Fibroblast of villous mesenchyme (primary cell): ENCODE measurements at regions not wholly inside any gene's neighbourhood (a gene's known extent, or its start where the extent isn't known, plus 50 kb on each side); places are given as distances from the start of the nearest gene placed in this dataset.

Experiments used
- DNase-seq: peaks from one replicate; pipeline ENCODE4 v3.0.0-alpha.2; 2010; ENCODE audit warnings: low read depth
- H3K4me3 ChIP-seq: 2 replicates; pipeline ENCODE4 v1.5.1; 2011; ENCODE audit warnings: low read depth, mild to moderate bottlenecking, low read length
- CTCF ChIP-seq: IDR thresholded peaks from 2 replicates; pipeline ENCODE4 v1.5.1; 2012; ENCODE audit warnings: low read depth, mild to moderate bottlenecking, low read length; ENCODE audit not compliant: insufficient read depth

- TF ChIP-seq CTCF: no peak
- DNase-seq: no peak
- H3K4me3 ChIP-seq: no peak overlapping the region
These were observed 259.6 kb downstream of the TMEM114 start for GRCh38 chr16:8330761-8331160.

- H3K4me3 ChIP-seq: no peak overlapping the region
- no peak for TF ChIP-seq CTCF
- DNase-seq: no peak
These were observed 264.1 kb downstream of the TMEM114 start for GRCh38 chr16:8326232-8326631.

GRCh38 chr16:8323153-8323552, 267.2 kb downstream of the TMEM114 start:
- H3K4me3 ChIP-seq: no peak overlapping the region
- TF ChIP-seq CTCF: no peak

DNA sequence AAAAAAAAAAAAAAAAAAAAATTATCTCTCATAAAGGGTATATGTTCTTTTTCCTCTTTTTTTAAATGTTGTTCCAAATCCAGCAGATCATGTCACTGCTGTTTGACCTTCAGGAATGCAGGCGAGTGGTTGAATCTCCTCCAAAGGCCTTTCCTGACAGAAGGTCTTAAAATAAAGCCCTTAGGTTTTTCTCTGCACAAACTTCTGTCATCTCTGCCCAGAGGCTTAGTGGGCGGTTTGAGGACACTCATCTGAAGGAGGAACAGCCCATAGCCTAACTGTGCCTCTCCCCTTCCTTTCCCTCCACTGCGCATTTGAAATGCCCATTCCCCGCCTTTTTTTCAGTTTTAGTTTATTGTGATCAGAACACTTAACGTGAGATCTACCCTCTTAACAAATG, 270.2 kb downstream of the TMEM114 start:
- DNase-seq: no peak
- no peak overlapping the region for H3K4me3 ChIP-seq
- TF ChIP-seq CTCF: no peak

More at GRCh38 chr16:8323153-8323552, 267.2 kb downstream of the TMEM114 start:
- no peak for DNase-seq

- no peak for DNase-seq
These were observed 279.5 kb downstream of the TMEM114 start for GRCh38 chr16:8310816-8311215.

DNA sequence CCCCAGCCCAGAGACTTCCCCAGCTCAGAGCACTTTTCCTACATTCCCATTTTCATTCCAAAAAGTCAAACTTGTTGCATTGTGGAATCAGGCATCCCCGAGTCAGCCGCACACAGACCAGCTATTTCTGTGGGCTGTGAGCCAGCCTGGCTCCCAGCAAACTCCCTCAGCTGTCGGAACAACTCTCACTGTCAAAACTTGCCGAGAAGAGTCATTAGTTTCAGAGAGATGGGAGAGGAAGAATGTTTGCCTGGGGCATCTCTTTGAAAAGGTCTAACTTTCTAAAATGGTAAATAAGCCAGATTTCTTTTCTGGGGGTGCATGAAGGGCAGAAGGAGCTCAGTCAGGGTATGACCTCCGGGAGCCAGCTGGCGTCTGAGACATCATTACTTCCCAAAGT, 280.0 kb downstream of the TMEM114 start:
- no peak for DNase-seq
- TF ChIP-seq CTCF: no peak
- no peak overlapping the region for H3K4me3 ChIP-seq

More at GRCh38 chr16:8310816-8311215, 279.5 kb downstream of the TMEM114 start:
- TF ChIP-seq CTCF: no peak
- no peak overlapping the region for H3K4me3 ChIP-seq

- no peak overlapping the region for H3K4me3 ChIP-seq
- DNase-seq: no peak
- no peak for TF ChIP-seq CTCF
These were observed 285.1 kb downstream of the TMEM114 start for GRCh38 chr16:8305201-8305600.
